GM18867 (cell line): ENCODE measurements at regions not wholly inside any gene's neighbourhood (a gene's known extent, or its start where the extent isn't known, plus 50 kb on each side); places are given as distances from the start of the nearest gene placed in this dataset.

ENCODE experiments used
- ATAC-seq: cut with Tn5 transposase; IDR thresholded peaks from one replicate; pipeline ENCODE4 v1.9.1; 2021; ENCODE audit warnings: mild to moderate bottlenecking, moderate library complexity; ENCODE audit not compliant: unreplicated experiment

GRCh38 chr13:106621833-106622232 lies 53.9 kb upstream of the ARGLU1 start:
- no peak for ATAC-seq

GRCh38 chr13:106619688-106620555 lies 52.0 kb upstream of the ARGLU1 start:
- ATAC-seq, result peak; percentile 99
